B cell (primary cell): ENCODE measurements at regions not wholly inside any gene's neighbourhood (a gene's known extent, or its start where the extent isn't known, plus 50 kb on each side); places are given as distances from the start of the nearest gene placed in this dataset.

Experiments
- ATAC-seq: fragments of 200-7000 bp; cut with Tn5 transposase; one replicate; pipeline ENCODE4 v1.10.0; 2021; ENCODE audit warnings: low read depth, mild to moderate bottlenecking, moderate number of reproducible peaks, moderate library complexity
- CTCF ChIA-PET: fragments of 350-600 bp; sonication (Branson Sonifier 250); formaldehyde crosslinking; loops from one replicate; lab custom pipeline; 2021; ENCODE audit warnings: antibody characterized with exemption, inconsistent platforms; lab: Charles Lee
- POLR2A ChIA-PET: fragments of 350-600 bp; sonication (Branson Sonifier 250); formaldehyde crosslinking; loops from one replicate; lab custom pipeline; 2021; ENCODE audit warnings: antibody characterized with exemption; lab: Charles Lee
- DNase-seq: peaks from one replicate; pipeline ENCODE4 v3.0.0; 2013
- H2AFZ ChIP-seq: 2 replicates; pipeline ENCODE4 v1.6.1; 2012; ENCODE audit warnings: mild to moderate bottlenecking, low read depth, low read length; ENCODE audit not compliant: insufficient read depth, poor library complexity, severe bottlenecking
- H3K27ac ChIP-seq, 2 donors: 1 replicate in 1 of 2; 2 replicates in 1 of 2; pipeline ENCODE4 v1.5.1; 2012 to 2013; ENCODE audit warnings: low read length in 2 of 2, mild to moderate bottlenecking in 2 of 2, moderate library complexity in 1 of 2
- H3K27me3 ChIP-seq, 4 experiments: fragments of 200-600 bp in 1 of 4; sonication (generic) in 1 of 4; replicated peaks in 1 of 4; 1 replicate in 2 of 4; 2 replicates in 2 of 4; pipeline versions ENCODE4 v1.6.1 to v1.7.0; 2013 to 2016; ENCODE audit warnings: low read length in 3 of 4, mild to moderate bottlenecking in 2 of 4, mixed read lengths in 1 of 4, moderate library complexity in 1 of 4; ENCODE audit not compliant: insufficient read depth in 4 of 4, control insufficient read depth in 3 of 4; ENCODE audit errors: control extremely low read depth in 1 of 4
- H3K36me3 ChIP-seq, 2 experiments: replicated peaks in 1 of 2; 1 replicate in 1 of 2; 2 replicates in 1 of 2; pipeline versions ENCODE4 v1.6.1 to v1.7.1; 2013; ENCODE audit warnings: low read length in 1 of 2; ENCODE audit not compliant: insufficient read depth in 2 of 2, control insufficient read depth in 1 of 2; ENCODE audit errors: control extremely low read depth in 1 of 2, extremely low read depth in 1 of 2
- H3K4me1 ChIP-seq, 2 donors: fragments of 200-600 bp in 1 of 2; sonication (generic) in 1 of 2; 1 replicate in 1 of 2; 2 replicates in 1 of 2; pipeline versions ENCODE4 v1.5.1 to v1.6.1; 2013 to 2017; ENCODE audit warnings: low read length in 2 of 2; ENCODE audit not compliant: control insufficient read depth in 2 of 2, insufficient read depth in 2 of 2
- H3K4me2 ChIP-seq: replicated peaks from 2 replicates; pipeline ENCODE3; 2012; ENCODE audit warnings: mild to moderate bottlenecking, low read depth, low read length; ENCODE audit not compliant: poor library complexity, severe bottlenecking
- H3K4me3 ChIP-seq, 5 experiments: fragments of 200-600 bp in 1 of 5; sonication (generic) in 1 of 5; 1 replicate in 3 of 5; 2 replicates in 2 of 5; pipeline versions ENCODE4 v1.5.1 to v1.7.0; 2011 to 2016; ENCODE audit warnings: low read length in 4 of 5, mild to moderate bottlenecking in 4 of 5, low read depth in 2 of 5, control low read depth in 1 of 5, moderate library complexity in 1 of 5; ENCODE audit not compliant: insufficient read depth in 1 of 5; ENCODE audit errors: control extremely low read depth in 1 of 5, extremely low read depth in 1 of 5
- H3K79me2 ChIP-seq: fragments of 200-600 bp; sonication (generic); one replicate; pipeline ENCODE4 v1.6.0; 2016; ENCODE audit warnings: low read length; ENCODE audit not compliant: control insufficient read depth, insufficient read depth
- H3K9ac ChIP-seq: fragments of 200-600 bp; sonication (generic); 2 replicates; pipeline ENCODE4 v1.6.1; 2017; ENCODE audit warnings: mild to moderate bottlenecking, low read length, moderate library complexity
- H3K9me3 ChIP-seq, 3 donors: one replicate each; pipeline versions ENCODE4 v1.6.1 to v1.7.1; 2013; ENCODE audit warnings: low read length in 2 of 3; ENCODE audit not compliant: control insufficient read depth in 2 of 3, insufficient read depth in 1 of 3; ENCODE audit errors: control extremely low read depth in 1 of 3
- H4K20me1 ChIP-seq: 2 replicates; pipeline ENCODE4 v1.6.0; 2012; ENCODE audit warnings: mild to moderate bottlenecking, low read length; ENCODE audit not compliant: insufficient read depth, control insufficient read depth, poor library complexity, severe bottlenecking
- H3K27ac Mint-ChIP-seq: one replicate; pipeline ENCODE4 v1.8.0; 2021; ENCODE audit warnings: mixed read lengths
- H3K27me3 Mint-ChIP-seq: one replicate; pipeline ENCODE4 v1.8.0; 2021; ENCODE audit warnings: mixed read lengths
- H3K4me1 Mint-ChIP-seq: one replicate; pipeline ENCODE4 v1.8.0; 2021; ENCODE audit warnings: mixed read lengths
- H3K4me3 Mint-ChIP-seq: one replicate; pipeline ENCODE4 v1.8.0; 2021; ENCODE audit warnings: mixed read lengths
- H3K9me3 Mint-ChIP-seq: one replicate; pipeline ENCODE4 v1.8.0; 2022; ENCODE audit warnings: mixed read lengths; ENCODE audit not compliant: insufficient read depth
- CTCF ChIP-seq: fragments of 200-600 bp; IDR thresholded peaks from one replicate; pipeline ENCODE4 v1.8.0; 2022; ENCODE audit warnings: antibody characterized with exemption, mild to moderate bottlenecking
- EZH2 ChIP-seq: IDR thresholded peaks from 2 replicates; pipeline ENCODE4 v1.6.1; 2012; ENCODE audit warnings: borderline replicate concordance, low read depth, mild to moderate bottlenecking, moderate library complexity, low read length; ENCODE audit not compliant: insufficient read depth, poor library complexity, severe bottlenecking
- WGBS: methylation state at CpG from one replicate; pipeline ENCODE4 v1.1.5; 2013; ENCODE audit warnings: missing lambda C conversion rate; ENCODE audit not compliant: insufficient coverage; 5-methylcytosine and 5-hydroxymethylcytosine counted together
- intact Hi-C: fragments of 100-400 bp; cut with micrococcal nuclease; formaldehyde crosslinking; loops from one replicate; pipeline ENCODE4 v1.10.0; 2022

- DNase-seq (no peak), ATAC-seq (no peak)
- Histone ChIP-seq H2AFZ (no peak overlapping the region), H4K20me1 (no peaks in the 10 kb centered on the region), H3K9ac (no peak overlapping the region), H3K4me3 (no peak overlapping the region), H3K36me3 (no peaks in the 10 kb centered on the region), H3K27me3 (no peaks in the 10 kb centered on the region), H3K79me2 (no peaks in the 10 kb centered on the region), H3K4me1 (no peaks in the 10 kb centered on the region), H3K4me2 (no peak overlapping the region), H3K27ac (no peak overlapping the region), H3K9me3 (no peaks in the 10 kb centered on the region)
- 67% methylated on average over 1 of the region's 1 CpG for WGBS
- intact Hi-C loops = no loop called here
- no peak overlapping the region for H3K27ac Mint-ChIP-seq
- no peak for TF ChIP-seq EZH2
- TF ChIP-seq CTCF = no peak
- peaks cover 9% of the 10 kb centered on the region for H3K27me3 Mint-ChIP-seq
- no peaks in the 10 kb centered on the region for H3K9me3 Mint-ChIP-seq
- CTCF ChIA-PET = interaction anchor here (1.2 kb wide), 1 partner anchor 30 kb away, joined by 3 read pairs; no protein-coding TSS in a partner anchor
- POLR2A ChIA-PET = no interaction called here
- H3K4me1 Mint-ChIP-seq = no peaks in the 10 kb centered on the region
- no peak overlapping the region for H3K4me3 Mint-ChIP-seq
These were observed 76.3 kb downstream of the PERP start for GRCh38 chr6:138030872-138031271.

GRCh38 chr6:138031417-138031816, 75.8 kb downstream of the PERP start:
- no peak for ATAC-seq
- TF ChIP-seq EZH2 = no peak
- no peak for TF ChIP-seq CTCF
- intact Hi-C loops = no loop called here

More at GRCh38 chr6:138031417-138031816, 75.8 kb downstream of the PERP start:
- no peaks in the 10 kb centered on the region for H3K9me3 ChIP-seq
- no peak overlapping the region for H3K4me2 ChIP-seq
- Mint-ChIP-seq H3K9me3 (no peaks in the 10 kb centered on the region), H3K4me3 (no peak overlapping the region), H3K27ac (no peak overlapping the region), H3K4me1 (no peaks in the 10 kb centered on the region), H3K27me3 (peaks cover 9% of the 10 kb centered on the region)
- H3K36me3 ChIP-seq = no peaks in the 10 kb centered on the region
- no peaks in the 10 kb centered on the region for H3K4me1 ChIP-seq
- ChIA-PET CTCF (interaction anchor here (1.2 kb wide), 1 partner anchor 31 kb away, joined by 3 read pairs; no protein-coding TSS in a partner anchor), POLR2A (no interaction called here)
- H3K27me3 ChIP-seq = no peaks in the 10 kb centered on the region
- no peak for DNase-seq
- H4K20me1 ChIP-seq = no peaks in the 10 kb centered on the region
- no peak overlapping the region for H2AFZ ChIP-seq
- 71% methylated on average over 2 of the region's 4 CpGs for WGBS
- no peak overlapping the region for H3K4me3 ChIP-seq
- no peaks in the 10 kb centered on the region for H3K79me2 ChIP-seq
- no peak overlapping the region for H3K27ac ChIP-seq
- no peak overlapping the region for H3K9ac ChIP-seq
